Lower lobe of right lung (tissue), 2 donors: ENCODE measurements at regions not wholly inside any gene's neighbourhood (a gene's known extent, or its start where the extent isn't known, plus 50 kb on each side); places are given as distances from the start of the nearest gene placed in this dataset.

ENCODE experiments used
- ATAC-seq, 2 donors: fragments of 200-7000 bp; cut with Tn5 transposase; one replicate each; pipeline ENCODE4 v1.9.1; 2020 to 2022; ENCODE audit warnings: mild to moderate bottlenecking in 2 of 2, moderate library complexity in 2 of 2
- DNase-seq: peaks from one replicate; pipeline ENCODE4 v3.0.0-alpha.2; 2020
- H3K27ac ChIP-seq: fragments of 200-600 bp; one replicate; pipeline ENCODE4 v1.8.0; 2022
- H3K27me3 ChIP-seq: fragments of 200-600 bp; one replicate; pipeline ENCODE4 v1.8.0; 2022; ENCODE audit warnings: low read depth
- H3K36me3 ChIP-seq: fragments of 200-600 bp; one replicate; pipeline ENCODE4 v1.8.0; 2022; ENCODE audit warnings: mild to moderate bottlenecking
- H3K4me1 ChIP-seq: fragments of 200-600 bp; one replicate; pipeline ENCODE4 v1.8.0; 2022
- H3K4me3 ChIP-seq: fragments of 200-600 bp; one replicate; pipeline ENCODE4 v1.8.0; 2022; ENCODE audit warnings: mild to moderate bottlenecking
- H3K9me3 ChIP-seq: fragments of 200-600 bp; one replicate; pipeline ENCODE4 v1.8.0; 2022
- intact Hi-C: fragments of 100-400 bp; cut with DNase I; formaldehyde crosslinking; loops from one replicate; pipeline ENCODE4 v1.11.0; 2022
- TF ChIP-seq, protein P1 (sequence below): fragments of 200-600 bp; IDR thresholded peaks from one replicate; pipeline ENCODE4 v1.8.0; 2022; ENCODE audit warnings: antibody characterized with exemption, mild to moderate bottlenecking
- donor health status: DM: no; HTN: yes; CAD: no; lungs with severe emphysema.

DNA sequence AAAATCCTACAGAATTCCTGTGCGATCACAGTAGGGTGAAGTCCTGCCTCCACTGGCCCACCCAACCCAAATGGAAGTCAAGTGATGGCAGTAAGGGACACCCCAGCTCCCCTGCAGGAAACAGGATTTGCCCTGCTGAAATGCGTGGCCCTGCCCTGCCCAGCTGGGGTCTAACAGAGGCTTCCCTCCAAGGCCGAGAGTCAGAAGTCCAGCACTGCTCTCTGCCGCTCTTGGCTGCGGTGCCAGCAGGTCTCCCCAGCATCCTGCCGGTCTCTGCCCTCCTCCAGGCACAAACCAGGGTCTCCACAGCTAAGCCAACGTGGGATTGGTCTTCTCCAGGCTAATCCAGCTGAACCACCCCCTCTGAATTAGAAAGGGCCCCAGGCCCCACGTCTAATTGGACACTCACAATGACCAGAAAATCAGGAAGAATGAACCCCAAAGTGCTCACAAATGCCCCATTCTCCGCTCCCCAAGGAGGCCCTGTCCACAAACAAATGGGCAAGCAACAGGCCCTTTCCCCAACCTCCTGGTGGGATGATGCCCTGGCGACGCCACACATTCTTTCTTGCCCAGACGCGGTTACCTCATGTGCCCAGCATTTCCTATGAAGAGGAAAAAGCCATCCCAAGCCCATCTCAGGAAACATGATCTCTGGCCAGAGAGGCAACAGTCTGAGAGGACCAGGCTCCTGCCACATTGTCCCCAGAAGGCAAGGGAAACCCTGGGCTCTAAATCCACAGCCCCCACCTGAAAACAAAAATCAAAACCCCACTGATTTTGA, 117.2 kb downstream of the BANF2 start:
- Histone ChIP-seq H3K9me3 (no peaks in the 10 kb centered on the region), H3K27ac (no peak overlapping the region), H3K27me3 (no peaks in the 10 kb centered on the region), H3K4me1 (no peaks in the 10 kb centered on the region), H3K4me3 (no peak overlapping the region), H3K36me3 (no peaks in the 10 kb centered on the region)
- intact Hi-C loops = no loop called here
- TF ChIP-seq, protein P1, sequence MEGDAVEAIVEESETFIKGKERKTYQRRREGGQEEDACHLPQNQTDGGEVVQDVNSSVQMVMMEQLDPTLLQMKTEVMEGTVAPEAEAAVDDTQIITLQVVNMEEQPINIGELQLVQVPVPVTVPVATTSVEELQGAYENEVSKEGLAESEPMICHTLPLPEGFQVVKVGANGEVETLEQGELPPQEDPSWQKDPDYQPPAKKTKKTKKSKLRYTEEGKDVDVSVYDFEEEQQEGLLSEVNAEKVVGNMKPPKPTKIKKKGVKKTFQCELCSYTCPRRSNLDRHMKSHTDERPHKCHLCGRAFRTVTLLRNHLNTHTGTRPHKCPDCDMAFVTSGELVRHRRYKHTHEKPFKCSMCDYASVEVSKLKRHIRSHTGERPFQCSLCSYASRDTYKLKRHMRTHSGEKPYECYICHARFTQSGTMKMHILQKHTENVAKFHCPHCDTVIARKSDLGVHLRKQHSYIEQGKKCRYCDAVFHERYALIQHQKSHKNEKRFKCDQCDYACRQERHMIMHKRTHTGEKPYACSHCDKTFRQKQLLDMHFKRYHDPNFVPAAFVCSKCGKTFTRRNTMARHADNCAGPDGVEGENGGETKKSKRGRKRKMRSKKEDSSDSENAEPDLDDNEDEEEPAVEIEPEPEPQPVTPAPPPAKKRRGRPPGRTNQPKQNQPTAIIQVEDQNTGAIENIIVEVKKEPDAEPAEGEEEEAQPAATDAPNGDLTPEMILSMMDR = no peak
- DNase-seq (no peak), ATAC-seq (no peak)

DNA sequence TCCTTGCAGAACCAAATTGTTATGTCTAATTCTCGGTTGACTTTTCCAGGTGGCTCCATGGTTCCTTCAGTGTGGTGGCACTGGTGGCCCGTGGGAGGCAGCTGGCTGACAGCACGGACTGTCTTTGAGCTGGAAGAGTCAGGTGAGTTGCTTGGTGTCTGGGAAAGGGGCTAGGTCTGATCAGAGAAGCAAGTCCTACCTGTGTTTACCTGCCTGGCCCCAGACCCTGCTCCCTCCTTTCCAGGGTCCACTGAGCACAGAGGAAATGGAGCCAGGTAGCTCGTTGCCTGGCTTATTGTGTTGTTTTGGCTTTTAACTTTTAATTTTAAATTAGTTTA, 111.8 kb downstream of the BANF2 start:
- TF ChIP-seq, protein P1 = no peak
- intact Hi-C loops = no loop called here
- DNase-seq (no peak), ATAC-seq (no peak)
- Histone ChIP-seq H3K36me3 (no peaks in the 10 kb centered on the region), H3K4me1 (peaks cover 32% of the 10 kb centered on the region), H3K27me3 (no peaks in the 10 kb centered on the region), H3K9me3 (no peaks in the 10 kb centered on the region), H3K4me3 (no peak overlapping the region), H3K27ac (no peak overlapping the region)

DNA sequence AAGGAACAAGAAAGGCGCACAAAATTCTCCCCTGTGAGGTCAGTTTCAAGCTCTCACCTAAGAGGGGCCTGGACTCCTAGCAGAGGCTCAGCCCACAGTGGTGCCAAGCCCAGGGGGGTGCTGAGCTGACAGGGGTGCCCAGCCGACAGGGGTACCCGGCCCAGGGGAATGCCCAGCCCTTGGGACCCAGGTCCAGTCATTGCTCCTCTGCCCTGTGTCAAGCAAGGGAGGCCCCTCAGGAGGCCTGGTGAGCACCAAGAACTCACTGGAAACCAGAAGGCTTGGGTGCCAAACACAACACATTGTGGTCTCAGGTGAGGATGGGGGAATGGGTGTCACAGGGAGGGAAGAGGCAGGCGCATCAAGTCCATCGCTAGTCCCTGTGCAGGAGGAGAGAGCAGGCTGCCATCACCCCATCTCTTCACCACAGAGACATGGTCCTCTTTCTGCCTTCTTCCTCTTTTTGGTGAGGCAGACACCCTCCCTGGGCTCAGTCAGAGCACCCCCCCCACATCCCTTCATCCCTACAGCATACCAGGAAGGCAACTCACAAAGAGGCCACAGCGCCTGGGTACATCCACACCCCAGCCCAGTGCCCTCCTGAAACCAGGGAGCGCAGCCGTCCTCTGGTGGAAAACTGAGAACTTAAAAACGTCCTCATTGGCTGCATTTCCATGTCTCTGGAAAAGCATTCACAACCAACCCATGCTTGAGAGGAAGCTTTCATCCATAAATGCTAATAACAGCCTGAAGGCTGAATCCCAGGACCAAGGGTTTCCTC, 111.3 kb downstream of the BANF2 start:
- H3K4me1 ChIP-seq = peaks cover 37% of the 10 kb centered on the region
- no peaks in the 10 kb centered on the region for H3K36me3 ChIP-seq

DNA sequence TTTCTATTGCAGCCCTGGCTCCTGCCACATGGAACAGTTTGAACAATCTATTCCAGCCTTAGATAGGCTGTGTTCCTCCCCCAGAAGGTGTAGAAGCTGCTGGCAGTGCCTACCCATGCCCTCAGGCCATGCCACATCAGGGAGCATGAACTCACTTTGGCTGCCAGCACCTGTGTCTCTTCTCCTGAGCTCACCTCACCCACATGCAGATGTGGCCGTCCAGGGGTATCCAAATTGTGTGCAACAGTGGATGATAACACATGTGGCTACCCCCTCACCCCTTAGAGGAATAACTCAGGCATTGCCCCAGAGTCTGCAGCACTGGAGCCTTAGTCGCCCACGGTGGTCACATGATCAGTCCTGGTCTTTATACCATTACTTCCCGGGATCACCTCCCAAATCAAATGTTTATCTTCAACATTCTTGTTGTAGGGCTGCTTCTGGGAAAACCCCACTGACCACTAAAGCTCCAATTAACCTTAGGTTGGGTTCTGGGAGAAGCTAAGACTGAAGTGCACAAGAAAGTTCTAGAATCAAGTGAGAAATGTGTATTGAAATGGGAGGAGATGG, 110.4 kb downstream of the BANF2 start:
- Histone ChIP-seq H3K9me3 (no peaks in the 10 kb centered on the region), H3K27ac (peak overlapping the region; percentile 25), H3K4me1 (peaks cover 39% of the 10 kb centered on the region), H3K36me3 (no peaks in the 10 kb centered on the region), H3K27me3 (no peaks in the 10 kb centered on the region), H3K4me3 (no peak overlapping the region)
- ATAC-seq = peak in 1 of 2 donors; percentile 71
- intact Hi-C loops = no loop called here
- TF ChIP-seq, protein P1 = no peak
- DNase-seq = no peak

More for the DNA sequence above, 111.3 kb downstream of the BANF2 start:
- H3K27me3 ChIP-seq = no peaks in the 10 kb centered on the region
- DNase-seq = no peak
- intact Hi-C loops = no loop called here
- H3K4me3 ChIP-seq = no peak overlapping the region
- ATAC-seq = no peak
- TF ChIP-seq, protein P1 = no peak
- no peak overlapping the region for H3K27ac ChIP-seq
- no peaks in the 10 kb centered on the region for H3K9me3 ChIP-seq

DNA sequence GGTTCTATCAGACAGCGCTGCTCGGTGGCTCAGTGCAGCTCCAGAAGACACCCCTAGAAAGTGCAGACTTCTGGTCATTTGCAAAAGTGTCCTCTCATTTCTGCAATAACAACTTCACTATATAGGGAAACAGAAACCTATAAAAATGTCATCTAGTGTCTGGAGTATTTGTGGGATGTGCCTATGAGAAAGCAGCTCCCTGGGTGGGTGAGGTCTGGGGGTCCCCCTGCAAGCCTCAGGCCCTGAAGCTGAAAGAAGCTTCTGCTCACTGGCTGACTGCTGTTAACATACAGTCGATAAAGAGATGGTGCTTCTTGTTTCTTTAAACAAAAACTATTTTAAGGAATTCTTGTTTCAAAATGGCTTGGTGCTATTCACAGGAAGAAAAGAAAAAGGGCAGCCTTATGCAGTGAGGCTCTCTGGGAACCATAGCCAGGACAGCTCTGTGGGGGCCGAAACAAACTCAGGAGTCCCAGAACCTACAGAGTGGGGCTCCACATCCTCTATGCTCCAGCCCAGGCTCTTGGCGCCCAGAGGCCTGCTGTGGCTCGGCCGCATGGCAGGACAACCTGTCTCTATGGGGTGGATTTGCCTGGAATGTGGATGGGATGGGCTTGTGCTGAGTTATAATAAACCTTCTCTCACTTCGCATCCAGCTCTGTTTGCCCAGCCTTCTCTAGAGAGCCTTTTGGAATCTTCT, 109.7 kb downstream of the BANF2 start:
- no peak overlapping the region for H3K4me3 ChIP-seq
- peaks cover 39% of the 10 kb centered on the region for H3K4me1 ChIP-seq
- DNase-seq (no peak), ATAC-seq (peak in 1 of 2 donors; percentile 59)
- TF ChIP-seq, protein P1 = no peak
- H3K9me3 ChIP-seq = no peaks in the 10 kb centered on the region
- H3K27me3 ChIP-seq = no peaks in the 10 kb centered on the region
- peak overlapping the region; percentile 25 for H3K27ac ChIP-seq
- no peaks in the 10 kb centered on the region for H3K36me3 ChIP-seq
- intact Hi-C loops = no loop called here
